Brain microvascular endothelial cell (primary cell): ENCODE measurements at regions not wholly inside any gene's neighbourhood (a gene's known extent, or its start where the extent isn't known, plus 50 kb on each side); places are given as distances from the start of the nearest gene placed in this dataset.

Source experiments
- DNase-seq: peaks from one replicate; pipeline ENCODE4 v3.0.0-alpha.2; 2020
- H3K27ac ChIP-seq: fragments of 250-450 bp; sonication (Bioruptor Pico); 2 replicates; pipeline ENCODE4 v1.5.1; 2020; ENCODE audit warnings: mild to moderate bottlenecking, moderate library complexity
- H3K27me3 ChIP-seq: fragments of 250-450 bp; sonication (Bioruptor Pico); replicated peaks from 2 replicates; pipeline ENCODE4 v1.5.1; 2020; ENCODE audit warnings: mild to moderate bottlenecking
- H3K36me3 ChIP-seq: fragments of 250-450 bp; sonication (Bioruptor Pico); replicated peaks from 2 replicates; pipeline ENCODE4 v1.5.1; 2020; ENCODE audit warnings: mild to moderate bottlenecking
- H3K4me3 ChIP-seq: 2 replicates; pipeline ENCODE4 v1.5.1; 2011; ENCODE audit warnings: low read depth, mild to moderate bottlenecking, control low read depth, low read length, moderate library complexity
- CTCF ChIP-seq: IDR thresholded peaks from 2 replicates; pipeline ENCODE4 v1.5.1; 2011; ENCODE audit warnings: low read depth, mild to moderate bottlenecking, moderate library complexity, low read length, control low read depth, inconsistent platforms; ENCODE audit errors: missing control alignments
- in situ Hi-C: cut with HindIII; loops from 2 replicates; pipeline ENCODE4 v1.10.0; 2017; ENCODE audit warnings: low sequenced_read_pairs, low pct_ligation_motif_present

GRCh38 chr19:28642787-28643683, 569.9 kb downstream of the UQCRFS1 start:
- Histone ChIP-seq H3K27me3 (no peaks in the 10 kb centered on the region), H3K36me3 (no peaks in the 10 kb centered on the region), H3K27ac (no peak overlapping the region), H3K4me3 (no peak overlapping the region)
- in situ Hi-C loops: no loop called here
- TF ChIP-seq CTCF: no peak
- DNase-seq: no peak

GRCh38 chr19:28641395-28641794, 571.6 kb downstream of the UQCRFS1 start:
- TF ChIP-seq CTCF: peak; percentile 13
- Histone ChIP-seq H3K4me3 (no peak overlapping the region), H3K36me3 (no peaks in the 10 kb centered on the region), H3K27ac (no peak overlapping the region), H3K27me3 (no peaks in the 10 kb centered on the region)
- in situ Hi-C loops: no loop called here
- DNase-seq: no peak

- no peak for TF ChIP-seq CTCF
- H3K4me3 ChIP-seq: no peak overlapping the region
- in situ Hi-C loops: no loop called here
- no peak overlapping the region for H3K27ac ChIP-seq
- no peak for DNase-seq
- H3K27me3 ChIP-seq: no peaks in the 10 kb centered on the region
- H3K36me3 ChIP-seq: no peaks in the 10 kb centered on the region
These were observed 572.4 kb downstream of the UQCRFS1 start for GRCh38 chr19:28640506-28640905.

- Histone ChIP-seq H3K36me3 (no peaks in the 10 kb centered on the region), H3K27me3 (no peaks in the 10 kb centered on the region), H3K27ac (no peak overlapping the region), H3K4me3 (no peak overlapping the region)
- in situ Hi-C loops: no loop called here
- TF ChIP-seq CTCF: no peak
- no peak for DNase-seq
These were observed 574.5 kb downstream of the UQCRFS1 start for GRCh38 chr19:28638445-28638844.

GRCh38 chr19:28636706-28637105, 576.2 kb downstream of the UQCRFS1 start:
- in situ Hi-C loops: no loop called here
- TF ChIP-seq CTCF: no peak
- Histone ChIP-seq H3K27me3 (no peaks in the 10 kb centered on the region), H3K27ac (no peak overlapping the region), H3K36me3 (no peaks in the 10 kb centered on the region), H3K4me3 (no peak overlapping the region)
- DNase-seq: no peak

- Histone ChIP-seq H3K36me3 (no peaks in the 10 kb centered on the region), H3K27me3 (no peaks in the 10 kb centered on the region), H3K4me3 (no peak overlapping the region), H3K27ac (no peak overlapping the region)
- in situ Hi-C loops: no loop called here
- DNase-seq: no peak
- TF ChIP-seq CTCF: no peak
These were observed 576.8 kb downstream of the UQCRFS1 start for GRCh38 chr19:28636016-28636629.
